ENCODE measurements at regions not wholly inside any gene's neighbourhood (a gene's known extent, or its start where the extent isn't known, plus 50 kb on each side); places are given as distances from the start of the nearest gene placed in this dataset.

GRCh38 chr6:14711056-14711703, 534.7 kb upstream of the JARID2 start:
- Histone ChIP-seq H2AFZ (ENCODE audit: low read length) (no peak overlapping the region), H3K4me3 (ENCODE audit: low read length in 2 of 2) (no peak overlapping the region), H2BK15ac (ENCODE audit: low read length) (peak overlapping the region; percentile 35), H3K4me2 (ENCODE audit: insufficient read depth, low read length, poor library complexity, severe bottlenecking) (no peak overlapping the region), H3K23ac (ENCODE audit: low read depth, low read length, poor library complexity) (no peak overlapping the region), H3K4ac (ENCODE audit: low read length) (no peak overlapping the region), H3K79me1 (ENCODE audit: low read depth, low read length) (no peaks in the 10 kb centered on the region), H2AK5ac (ENCODE audit: low read depth, low read length) (no peak overlapping the region), H3K9me3 (replicated peaks in 1 of 2; ENCODE audit: control insufficient read depth in 2 of 2, insufficient read depth in 1 of 2, low read depth in 1 of 2, low read length in 2 of 2) (peaks cover 2 to 4% of the 10 kb centered on the region in 2 donors), H4K8ac (ENCODE audit: low read depth, low read length) (no peak overlapping the region), H3K9ac (ENCODE audit: low read depth, low read length, poor library complexity) (no peak overlapping the region), H3K27ac (replicated peaks; ENCODE audit: low read length) (no peak overlapping the region), H3K36me3 (replicated peaks in 1 of 2; ENCODE audit: control insufficient read depth in 2 of 2, insufficient read depth in 2 of 2, low read length in 2 of 2) (no peaks in the 10 kb centered on the region), H2BK12ac (ENCODE audit: low read length) (no peak overlapping the region), H2BK5ac (ENCODE audit: low read length) (no peak overlapping the region), H3K14ac (ENCODE audit: low read length) (no peak overlapping the region), H4K91ac (ENCODE audit: low read depth, low read length, poor library complexity) (no peak overlapping the region), H3K4me1 (ENCODE audit: control insufficient read depth in 2 of 2, insufficient read depth in 1 of 2, low read depth in 1 of 2, low read length in 2 of 2) (peaks cover 0 to 4% of the 10 kb centered on the region in 2 donors), H3K18ac (ENCODE audit: low read length) (no peak overlapping the region), H3K27me3 (ENCODE audit: control insufficient read depth in 3 of 3, insufficient read depth in 3 of 3, low read depth in 1 of 3, low read length in 3 of 3) (peaks cover 0 to 22% (median 0%) of the 10 kb centered on the region in 3 experiments), H2BK120ac (ENCODE audit: low read depth, low read length) (no peak overlapping the region)
- no peak for DNase-seq (ENCODE audit: low spot score)
- WGBS, 2 donors (ENCODE audit: extremely low coverage in 2 of 2, insufficient read length in 2 of 2, insufficient replicate concordance in 1 of 2) = no CpG with 5 or more reads among the region's 3 CpGs

GRCh38 chr6:14711704-14712379, 534.0 kb upstream of the JARID2 start:
- no peak overlapping the region for H3K18ac ChIP-seq (ENCODE audit: low read length)
- H3K14ac ChIP-seq (ENCODE audit: low read length) = no peak overlapping the region
- H3K9me3 ChIP-seq (replicated peaks in 1 of 2; ENCODE audit: control insufficient read depth in 2 of 2, insufficient read depth in 1 of 2, low read depth in 1 of 2, low read length in 2 of 2) = peaks cover 0 to 4% of the 10 kb centered on the region in 2 donors
- H3K79me1 ChIP-seq (ENCODE audit: low read depth, low read length) = no peaks in the 10 kb centered on the region
- no peak overlapping the region for H3K27ac ChIP-seq (replicated peaks; ENCODE audit: low read length)
- H3K23ac ChIP-seq (ENCODE audit: low read depth, low read length, poor library complexity) = no peak overlapping the region
- no peak overlapping the region for H2BK5ac ChIP-seq (ENCODE audit: low read length)
- no peak overlapping the region for H3K9ac ChIP-seq (ENCODE audit: low read depth, low read length, poor library complexity)
- no peaks in the 10 kb centered on the region for H3K36me3 ChIP-seq (replicated peaks in 1 of 2; ENCODE audit: control insufficient read depth in 2 of 2, insufficient read depth in 2 of 2, low read length in 2 of 2)
- no peak overlapping the region for H2BK15ac ChIP-seq (ENCODE audit: low read length)
- H3K4me1 ChIP-seq (ENCODE audit: control insufficient read depth in 2 of 2, insufficient read depth in 1 of 2, low read depth in 1 of 2, low read length in 2 of 2) = peaks cover 0 to 1% of the 10 kb centered on the region in 2 donors
- no peak overlapping the region for H2BK120ac ChIP-seq (ENCODE audit: low read depth, low read length)
- H4K91ac ChIP-seq (ENCODE audit: low read depth, low read length, poor library complexity) = no peak overlapping the region
- no peak overlapping the region for H3K4me3 ChIP-seq (ENCODE audit: low read length in 2 of 2)
- no peak overlapping the region for H2AK5ac ChIP-seq (ENCODE audit: low read depth, low read length)
- WGBS, 2 donors (ENCODE audit: extremely low coverage in 2 of 2, insufficient read length in 2 of 2, insufficient replicate concordance in 1 of 2) = no CpG with 5 or more reads among the region's 7 CpGs
- no peak overlapping the region for H3K4ac ChIP-seq (ENCODE audit: low read length)
- H3K4me2 ChIP-seq (ENCODE audit: insufficient read depth, low read length, poor library complexity, severe bottlenecking) = no peak overlapping the region
- peaks cover 0 to 27% (median 0%) of the 10 kb centered on the region in 3 experiments for H3K27me3 ChIP-seq (ENCODE audit: control insufficient read depth in 3 of 3, insufficient read depth in 3 of 3, low read depth in 1 of 3, low read length in 3 of 3)
- H2BK12ac ChIP-seq (ENCODE audit: low read length) = no peak overlapping the region
- H4K8ac ChIP-seq (ENCODE audit: low read depth, low read length) = no peak overlapping the region
- DNase-seq (ENCODE audit: low spot score) = no peak
- no peak overlapping the region for H2AFZ ChIP-seq (ENCODE audit: low read length)

GRCh38 chr6:14713008-14713960, 532.6 kb upstream of the JARID2 start:
- Histone ChIP-seq H2BK12ac (ENCODE audit: low read length) (no peak overlapping the region), H3K36me3 (replicated peaks in 1 of 2; ENCODE audit: control insufficient read depth in 2 of 2, insufficient read depth in 2 of 2, low read length in 2 of 2) (no peaks in the 10 kb centered on the region), H3K9me3 (replicated peaks in 1 of 2; ENCODE audit: control insufficient read depth in 2 of 2, insufficient read depth in 1 of 2, low read depth in 1 of 2, low read length in 2 of 2) (peaks cover 0 to 4% of the 10 kb centered on the region in 2 donors), H4K8ac (ENCODE audit: low read depth, low read length) (no peak overlapping the region), H3K4me1 (ENCODE audit: control insufficient read depth in 2 of 2, insufficient read depth in 1 of 2, low read depth in 1 of 2, low read length in 2 of 2) (no peaks in the 10 kb centered on the region), H2AK5ac (ENCODE audit: low read depth, low read length) (no peak overlapping the region), H3K14ac (ENCODE audit: low read length) (no peak overlapping the region), H3K27me3 (ENCODE audit: control insufficient read depth in 3 of 3, insufficient read depth in 3 of 3, low read depth in 1 of 3, low read length in 3 of 3) (peaks cover 0 to 32% (median 0%) of the 10 kb centered on the region in 3 experiments), H3K4me3 (ENCODE audit: low read length in 2 of 2) (no peak overlapping the region), H2AFZ (ENCODE audit: low read length) (no peak overlapping the region), H2BK15ac (ENCODE audit: low read length) (no peak overlapping the region), H3K23ac (ENCODE audit: low read depth, low read length, poor library complexity) (no peak overlapping the region), H3K4ac (ENCODE audit: low read length) (no peak overlapping the region), H2BK120ac (ENCODE audit: low read depth, low read length) (no peak overlapping the region), H3K4me2 (ENCODE audit: insufficient read depth, low read length, poor library complexity, severe bottlenecking) (no peak overlapping the region), H4K91ac (ENCODE audit: low read depth, low read length, poor library complexity) (no peak overlapping the region), H3K9ac (ENCODE audit: low read depth, low read length, poor library complexity) (no peak overlapping the region), H3K27ac (replicated peaks; ENCODE audit: low read length) (no peak overlapping the region), H3K18ac (ENCODE audit: low read length) (no peak overlapping the region), H2BK5ac (ENCODE audit: low read length) (no peak overlapping the region), H3K79me1 (ENCODE audit: low read depth, low read length) (no peaks in the 10 kb centered on the region)
- DNase-seq (ENCODE audit: low spot score) = no peak
- no CpG with 5 or more reads among the region's 15 CpGs for WGBS, 2 donors (ENCODE audit: extremely low coverage in 2 of 2, insufficient read length in 2 of 2, insufficient replicate concordance in 1 of 2)
